ENCODE measurements at regions not wholly inside any gene's neighbourhood (a gene's known extent, or its start where the extent isn't known, plus 50 kb on each side); places are given as distances from the start of the nearest gene placed in this dataset.

DNA sequence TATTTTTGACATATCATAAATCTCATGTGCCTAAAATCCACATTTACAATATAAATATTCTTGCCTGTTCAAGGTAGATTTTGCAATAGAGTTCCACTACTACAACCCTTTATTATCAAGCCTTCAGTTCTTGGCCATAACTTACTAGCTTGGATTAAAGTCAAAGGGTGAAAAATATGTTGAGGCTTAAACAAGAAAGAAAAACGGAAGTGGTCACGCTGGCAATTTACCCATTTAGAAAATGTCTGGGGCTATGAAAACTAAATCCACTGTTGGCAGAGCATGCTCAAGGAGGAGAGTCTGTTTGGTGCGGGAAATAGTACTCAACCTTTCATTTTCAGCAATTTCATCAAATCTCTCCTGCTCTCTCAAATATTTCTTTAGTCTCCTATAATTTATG lies 209.8 kb upstream of the RHOBTB1 start:
- TF ChIP-seq EZH2 (conservative IDR thresholded peaks at IDR 0.05; ENCODE audit: low read depth, low read length): no peak
- no peak for TF ChIP-seq KLF11 (CRISPR knock-in tag; IDR thresholded peaks at IDR 0.05)
- TF ChIP-seq, protein P1, sequence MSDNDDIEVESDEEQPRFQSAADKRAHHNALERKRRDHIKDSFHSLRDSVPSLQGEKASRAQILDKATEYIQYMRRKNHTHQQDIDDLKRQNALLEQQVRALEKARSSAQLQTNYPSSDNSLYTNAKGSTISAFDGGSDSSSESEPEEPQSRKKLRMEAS (IDR thresholded peaks at IDR 0.05): no peak
- TF ChIP-seq, protein P2, sequence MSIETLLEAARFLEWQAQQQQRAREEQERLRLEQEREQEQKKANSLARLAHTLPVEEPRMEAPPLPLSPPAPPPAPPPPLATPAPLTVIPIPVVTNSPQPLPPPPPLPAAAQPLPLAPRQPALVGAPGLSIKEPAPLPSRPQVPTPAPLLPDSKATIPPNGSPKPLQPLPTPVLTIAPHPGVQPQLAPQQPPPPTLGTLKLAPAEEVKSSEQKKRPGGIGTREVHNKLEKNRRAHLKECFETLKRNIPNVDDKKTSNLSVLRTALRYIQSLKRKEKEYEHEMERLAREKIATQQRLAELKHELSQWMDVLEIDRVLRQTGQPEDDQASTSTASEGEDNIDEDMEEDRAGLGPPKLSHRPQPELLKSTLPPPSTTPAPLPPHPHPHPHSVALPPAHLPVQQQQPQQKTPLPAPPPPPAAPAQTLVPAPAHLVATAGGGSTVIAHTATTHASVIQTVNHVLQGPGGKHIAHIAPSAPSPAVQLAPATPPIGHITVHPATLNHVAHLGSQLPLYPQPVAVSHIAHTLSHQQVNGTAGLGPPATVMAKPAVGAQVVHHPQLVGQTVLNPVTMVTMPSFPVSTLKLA (IDR thresholded peaks at IDR 0.05): no peak
- TF ChIP-seq ZFYVE20 (CRISPR knock-in tag; IDR thresholded peaks at IDR 0.05; ENCODE audit: borderline replicate concordance, low read depth): no peak
- TF ChIP-seq TFDP1 (CRISPR knock-in tag; IDR thresholded peaks at IDR 0.05; ENCODE audit: borderline replicate concordance): no peak
- TF ChIP-seq, protein P3, sequence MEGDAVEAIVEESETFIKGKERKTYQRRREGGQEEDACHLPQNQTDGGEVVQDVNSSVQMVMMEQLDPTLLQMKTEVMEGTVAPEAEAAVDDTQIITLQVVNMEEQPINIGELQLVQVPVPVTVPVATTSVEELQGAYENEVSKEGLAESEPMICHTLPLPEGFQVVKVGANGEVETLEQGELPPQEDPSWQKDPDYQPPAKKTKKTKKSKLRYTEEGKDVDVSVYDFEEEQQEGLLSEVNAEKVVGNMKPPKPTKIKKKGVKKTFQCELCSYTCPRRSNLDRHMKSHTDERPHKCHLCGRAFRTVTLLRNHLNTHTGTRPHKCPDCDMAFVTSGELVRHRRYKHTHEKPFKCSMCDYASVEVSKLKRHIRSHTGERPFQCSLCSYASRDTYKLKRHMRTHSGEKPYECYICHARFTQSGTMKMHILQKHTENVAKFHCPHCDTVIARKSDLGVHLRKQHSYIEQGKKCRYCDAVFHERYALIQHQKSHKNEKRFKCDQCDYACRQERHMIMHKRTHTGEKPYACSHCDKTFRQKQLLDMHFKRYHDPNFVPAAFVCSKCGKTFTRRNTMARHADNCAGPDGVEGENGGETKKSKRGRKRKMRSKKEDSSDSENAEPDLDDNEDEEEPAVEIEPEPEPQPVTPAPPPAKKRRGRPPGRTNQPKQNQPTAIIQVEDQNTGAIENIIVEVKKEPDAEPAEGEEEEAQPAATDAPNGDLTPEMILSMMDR (CRISPR knock-in tag; IDR thresholded peaks at IDR 0.05): no peak
- no peak for TF ChIP-seq ZNF501 (CRISPR knock-in tag; IDR thresholded peaks at IDR 0.05)
- TF ChIP-seq TAF1 (CRISPR knock-in tag; IDR thresholded peaks at IDR 0.05): no peak
- TF ChIP-seq PAX8 (CRISPR knock-in tag; IDR thresholded peaks at IDR 0.05; ENCODE audit: borderline replicate concordance): no peak
- no peak for TF ChIP-seq SP1 (IDR thresholded peaks at IDR 0.05)
- TF ChIP-seq SP1 (CRISPR knock-in tag; IDR thresholded peaks at IDR 0.05): no peak
- no peak for TF ChIP-seq REST (IDR thresholded peaks at IDR 0.05; ENCODE audit: borderline replicate concordance in 1 of 2, low read depth in 1 of 2, low read length in 2 of 2)
- no peak for TF ChIP-seq CEBPG (CRISPR knock-in tag; IDR thresholded peaks at IDR 0.05)
- no peak for TF ChIP-seq ZNF720 (CRISPR knock-in tag; IDR thresholded peaks at IDR 0.05)
